NCI-H345 (cell line): ENCODE measurements at regions not wholly inside any gene's neighbourhood (a gene's known extent, or its start where the extent isn't known, plus 50 kb on each side); places are given as distances from the start of the nearest gene placed in this dataset.

Experiments
- DNase-seq: peaks from one replicate; lab custom pipeline; 2025; lab: John Stamatoyannopoulos, UW

DNA sequence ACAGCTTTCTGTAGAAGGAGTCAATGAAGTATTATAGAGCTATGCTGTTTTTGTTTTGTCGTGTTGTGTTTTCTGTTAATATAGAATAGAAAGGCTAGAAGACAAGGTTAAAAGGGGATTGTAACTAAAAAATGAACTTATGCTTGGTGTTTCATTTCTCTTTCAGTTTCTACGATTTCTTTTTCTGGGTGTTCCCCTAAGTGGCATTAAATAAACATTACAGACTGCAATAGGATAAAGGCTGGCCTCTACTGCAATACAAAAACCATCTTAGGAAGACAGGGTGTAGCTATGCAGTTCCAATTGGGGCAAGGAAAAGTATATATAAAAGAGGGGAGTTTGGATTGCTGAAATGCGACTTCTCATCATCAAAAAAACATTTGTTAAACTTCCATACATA, 1609.7 kb upstream of the ACVR2A start:
- DNase-seq, result no peak

DNA sequence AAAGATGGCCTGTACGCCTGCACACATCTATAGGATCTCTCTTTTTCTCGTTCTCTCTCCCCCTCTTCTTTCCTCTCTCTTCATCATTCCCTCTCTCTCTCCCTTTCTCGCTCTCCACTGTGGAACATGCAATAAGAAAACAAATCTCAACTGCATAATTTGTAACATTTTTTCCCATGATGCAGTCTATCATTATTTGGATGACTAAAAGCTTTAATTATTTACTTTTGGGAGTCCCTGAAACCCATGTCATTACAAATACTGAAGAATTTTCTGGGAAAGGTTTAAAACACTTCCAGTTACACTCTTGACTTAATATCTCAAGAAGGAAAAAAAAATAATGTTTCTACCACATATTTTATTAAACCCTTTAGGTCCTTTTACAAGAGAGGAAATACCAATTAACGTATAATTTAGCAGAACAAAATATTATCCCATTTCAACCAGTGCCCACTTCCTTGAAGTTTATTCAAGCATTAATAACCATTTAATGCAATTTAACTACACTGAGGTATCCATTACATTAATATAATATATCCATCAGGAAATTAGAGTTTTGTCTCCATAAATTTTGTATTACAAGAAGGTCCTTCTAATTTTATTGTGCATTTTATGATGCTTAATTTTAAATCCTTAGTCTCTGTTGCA, 1615.2 kb upstream of the ACVR2A start:
- no peak for DNase-seq

DNA sequence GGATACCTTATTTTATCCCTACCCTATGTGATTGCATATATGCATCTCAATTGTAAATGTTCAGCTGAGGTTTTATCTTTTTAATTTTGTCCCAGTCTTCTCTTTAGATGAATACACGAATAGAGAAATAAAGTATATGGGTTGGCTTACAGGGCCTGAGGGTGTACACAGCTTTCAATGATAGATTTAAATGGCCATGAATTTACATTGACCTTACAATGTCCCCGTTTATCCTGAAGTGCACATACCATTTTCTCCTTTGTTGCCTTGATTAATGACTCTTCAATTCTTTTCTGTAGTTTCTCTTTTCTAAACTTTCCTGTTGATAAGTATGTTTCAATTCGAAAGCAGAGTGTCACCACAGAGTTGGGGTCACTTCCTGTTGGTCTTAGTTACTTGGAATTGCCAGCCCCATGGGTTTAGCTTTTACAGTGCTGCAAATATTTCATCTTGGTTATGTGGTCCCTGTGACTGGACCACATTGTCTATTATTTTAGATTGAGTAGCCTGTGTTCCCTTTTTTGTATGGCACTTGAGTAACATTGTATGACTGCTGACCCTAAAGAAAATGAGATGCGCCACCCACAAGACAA, 1616.3 kb upstream of the ACVR2A start:
- no peak for DNase-seq

DNA sequence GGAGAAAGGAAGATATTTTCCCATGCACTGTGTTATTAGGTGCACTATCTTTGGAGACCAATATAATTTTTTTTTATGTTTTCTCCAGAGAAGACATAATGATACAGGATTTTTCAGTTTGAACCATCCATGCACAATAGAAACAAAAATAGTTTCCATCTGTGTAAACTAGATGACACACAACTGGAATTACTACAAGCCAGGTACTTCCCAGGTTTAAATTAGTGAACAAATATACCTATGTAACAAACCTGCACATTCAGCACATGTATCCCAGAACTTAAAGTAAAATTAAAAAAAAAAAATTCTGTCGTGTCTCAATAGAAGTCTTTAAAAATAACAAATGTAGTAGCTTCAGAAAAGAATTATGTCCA, 1616.8 kb upstream of the ACVR2A start:
- no peak for DNase-seq

DNA sequence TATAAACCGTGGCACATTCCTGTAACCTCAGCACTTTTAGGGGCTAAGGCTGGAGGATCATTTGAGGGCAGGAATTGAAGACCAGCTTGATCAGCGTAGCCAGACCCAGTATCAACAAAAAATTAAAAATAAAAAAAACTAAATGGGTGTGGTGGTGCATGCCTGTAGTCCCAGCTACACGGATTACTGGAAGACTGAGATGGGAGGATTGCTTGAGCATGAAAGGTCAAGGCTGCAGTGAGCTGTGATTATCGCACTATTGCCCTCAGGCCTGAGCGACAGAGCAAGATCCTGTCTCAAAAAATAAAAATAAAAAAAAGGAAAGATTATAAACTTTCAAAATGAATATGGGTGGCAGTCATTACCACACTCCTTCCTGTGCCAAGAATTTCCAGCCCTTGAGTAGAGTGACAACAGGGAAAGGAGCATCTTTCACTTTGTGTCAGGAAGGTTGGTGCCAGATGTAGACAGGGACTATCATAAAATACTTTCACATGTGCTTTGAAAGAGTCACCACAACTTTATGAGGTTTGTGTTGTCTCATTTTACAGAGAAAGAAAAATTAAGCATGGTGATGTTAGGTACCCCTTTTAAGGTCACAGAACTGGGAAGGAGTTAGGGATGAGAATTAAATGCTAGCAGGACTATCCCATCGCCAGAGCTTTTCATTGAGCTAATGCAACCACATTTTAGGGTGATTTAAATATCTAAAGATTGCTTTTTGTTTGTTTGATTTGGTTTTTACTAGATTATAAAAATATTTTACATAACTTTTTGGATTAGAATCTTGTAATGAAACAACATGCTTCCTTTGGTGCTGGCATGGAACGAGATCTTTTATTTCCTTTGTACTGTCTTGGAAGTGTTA, 1617.4 kb upstream of the ACVR2A start:
- no peak for DNase-seq

DNA sequence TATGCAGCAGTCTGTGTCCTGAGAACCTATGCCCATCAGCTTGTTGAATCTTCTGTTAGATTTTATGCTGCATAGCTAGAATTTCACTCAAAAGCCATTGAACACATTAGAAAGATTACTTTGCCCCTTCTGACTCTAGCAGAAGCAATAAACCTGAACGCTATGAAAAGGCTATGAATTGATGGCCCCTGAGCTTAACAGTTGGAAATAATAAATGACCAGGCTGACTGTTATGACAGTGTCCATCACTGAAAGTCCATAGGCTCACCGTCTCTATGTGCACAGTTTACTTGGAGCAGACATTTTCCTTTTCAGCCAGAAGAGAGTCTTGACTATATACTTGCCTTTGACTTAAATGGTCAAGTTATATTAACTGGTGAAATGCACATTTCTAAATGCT, 1618.8 kb upstream of the ACVR2A start:
- no peak for DNase-seq

DNA sequence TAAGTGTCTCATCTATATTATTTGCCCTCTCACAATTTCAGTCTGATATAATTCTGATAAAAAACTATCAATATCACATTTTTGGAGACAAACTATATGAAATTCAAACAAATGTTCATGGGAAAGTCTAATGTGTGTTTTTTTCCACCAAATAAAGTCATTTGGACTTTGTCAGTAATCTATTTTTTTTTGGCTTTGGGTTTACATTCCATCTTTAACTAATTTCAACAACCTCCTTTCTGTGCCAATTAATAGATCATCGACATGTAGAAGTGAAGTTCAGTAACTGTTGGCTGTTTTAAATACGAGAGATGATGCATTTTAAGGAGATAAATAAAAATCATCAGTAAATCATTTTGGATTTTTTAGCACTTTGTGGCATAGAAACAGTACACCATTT, 1623.0 kb upstream of the ACVR2A start:
- DNase-seq, result no peak

DNA sequence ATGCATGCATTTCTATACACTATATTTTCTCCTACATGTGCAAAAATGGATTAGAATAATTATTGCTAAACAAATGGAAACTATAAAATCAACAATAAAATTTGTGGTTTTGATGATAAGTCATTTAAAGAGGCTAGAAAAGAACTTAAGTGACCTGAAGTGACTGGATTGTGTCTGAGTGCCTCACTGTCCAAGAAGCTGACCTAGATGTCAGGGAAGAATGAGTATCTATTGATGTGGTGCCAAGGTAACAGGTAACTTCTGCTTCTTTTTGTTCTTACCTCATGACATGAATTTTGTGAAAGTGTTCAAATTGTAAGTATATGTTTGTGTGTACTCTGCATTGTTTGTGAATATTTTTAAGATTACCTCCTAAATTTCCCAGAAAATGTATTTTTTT, 1623.9 kb upstream of the ACVR2A start:
- no peak for DNase-seq

DNA sequence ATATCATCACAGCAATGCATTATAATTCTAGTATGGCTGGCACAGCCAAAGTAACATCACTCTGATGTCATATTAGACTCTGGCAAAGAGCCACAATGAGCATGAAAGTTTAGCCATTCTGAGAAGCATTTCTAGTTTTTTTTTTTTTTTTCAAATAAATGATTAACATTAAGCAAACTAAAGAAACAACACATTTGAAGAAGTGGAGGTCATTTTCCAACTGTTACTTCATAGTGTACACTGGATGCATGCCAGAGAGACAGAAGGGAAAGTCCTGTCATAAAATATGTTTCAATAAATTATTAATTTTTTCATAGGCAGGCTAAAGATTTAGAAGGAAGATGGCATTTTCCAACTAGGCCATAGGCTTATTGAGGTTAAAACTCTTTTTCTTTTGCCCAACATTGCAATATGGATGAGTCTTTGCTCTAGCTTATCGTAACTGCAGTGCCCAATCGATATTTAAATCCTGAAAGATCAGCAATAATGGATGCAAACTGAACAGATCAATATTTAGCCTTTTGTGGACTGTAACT, 1630.4 kb upstream of the ACVR2A start:
- DNase-seq, result no peak

DNA sequence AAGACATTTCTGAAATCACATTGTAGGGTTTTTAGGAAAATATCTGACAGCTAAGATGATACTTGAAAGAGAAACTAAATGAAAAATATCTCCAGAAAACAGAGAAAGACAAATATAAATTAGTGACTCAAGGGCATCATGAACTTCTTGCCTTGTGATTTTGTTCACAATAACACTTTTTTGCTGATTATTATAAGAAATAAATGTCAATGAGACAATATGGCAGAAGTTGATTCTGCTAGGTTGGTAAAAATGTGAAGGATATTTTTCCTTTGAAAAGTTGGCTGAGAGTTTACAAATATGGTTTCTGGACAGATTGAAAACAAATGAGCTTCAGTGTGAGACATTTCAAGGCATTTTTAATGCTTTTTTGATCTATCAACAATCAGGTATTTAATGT, 1631.2 kb upstream of the ACVR2A start:
- no peak for DNase-seq

DNA sequence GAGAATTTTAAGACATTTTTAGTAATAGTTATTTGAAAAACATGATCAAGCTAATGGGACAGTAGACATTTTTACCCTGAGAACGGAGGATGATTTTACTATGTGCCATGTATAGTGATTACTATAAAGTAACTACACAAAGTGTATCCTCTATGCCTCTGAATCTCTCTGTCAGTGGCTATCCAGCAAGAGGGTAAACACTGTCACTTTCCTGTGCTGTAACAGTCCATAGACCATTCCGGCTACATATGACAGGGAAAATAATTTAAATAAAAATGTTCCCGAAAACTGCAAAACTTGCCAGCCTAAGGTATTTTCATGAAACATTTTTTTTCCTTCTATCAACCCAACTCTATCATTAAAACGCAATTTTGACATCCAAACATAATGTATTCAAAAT, 1632.2 kb upstream of the ACVR2A start:
- DNase-seq, result no peak

DNA sequence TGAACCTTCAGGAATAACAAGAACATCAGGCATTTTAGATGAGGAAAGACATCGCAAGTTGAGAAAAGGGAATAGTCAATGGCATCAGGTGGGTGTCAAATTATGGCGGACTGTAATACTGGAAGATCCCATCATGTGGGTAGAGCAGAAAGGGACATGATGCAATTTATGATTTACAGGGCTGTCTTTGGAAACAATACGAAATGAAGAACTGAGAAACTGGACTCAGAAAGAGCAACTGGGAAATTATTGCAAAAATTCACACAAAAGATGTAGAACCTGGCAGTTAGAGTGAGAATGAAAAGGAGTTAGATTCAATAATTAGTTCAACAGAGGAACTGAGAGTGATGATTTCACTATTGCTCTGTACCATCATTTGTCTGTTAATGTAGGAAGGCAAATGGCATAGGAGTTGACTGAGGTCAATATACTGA, 1635.0 kb upstream of the ACVR2A start:
- no peak for DNase-seq

DNA sequence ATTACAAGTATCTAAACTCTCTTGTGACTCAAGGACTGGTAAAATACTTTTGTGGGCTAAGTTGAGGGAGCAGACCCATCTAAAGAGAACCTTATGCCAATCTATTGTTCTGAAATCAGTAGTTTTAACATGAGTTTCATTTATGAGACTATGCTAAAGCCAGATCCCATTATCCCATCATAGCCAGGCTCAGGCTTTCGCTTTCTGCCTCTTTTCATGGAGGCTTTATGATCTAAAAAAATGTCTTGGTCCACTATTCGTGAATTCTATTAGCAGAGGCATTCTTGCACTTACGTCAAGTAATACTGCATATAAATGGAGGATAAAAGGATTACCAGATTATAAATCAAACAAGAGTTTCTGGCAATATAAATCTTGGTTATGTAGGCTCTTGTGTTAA, 1636.9 kb upstream of the ACVR2A start:
- DNase-seq, result no peak

DNA sequence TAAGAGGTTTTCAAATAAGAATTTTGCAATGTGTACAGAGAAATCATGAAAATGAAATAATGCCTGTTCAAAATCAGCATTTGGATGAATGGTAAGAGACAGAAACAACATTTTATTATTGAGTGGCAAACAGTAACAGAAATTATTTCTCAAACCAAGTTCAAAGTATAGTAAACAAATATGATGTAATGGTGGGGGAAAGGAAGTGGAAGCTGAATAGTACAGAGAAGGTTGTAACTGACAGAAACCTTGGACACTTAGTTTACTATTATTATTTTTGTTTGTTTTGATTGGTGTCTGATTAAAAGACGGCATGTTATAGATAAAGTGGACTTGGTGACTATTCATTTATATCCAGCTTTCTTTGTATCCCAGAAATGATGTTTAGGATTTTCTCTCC, 1637.4 kb upstream of the ACVR2A start:
- DNase-seq, result no peak

DNA sequence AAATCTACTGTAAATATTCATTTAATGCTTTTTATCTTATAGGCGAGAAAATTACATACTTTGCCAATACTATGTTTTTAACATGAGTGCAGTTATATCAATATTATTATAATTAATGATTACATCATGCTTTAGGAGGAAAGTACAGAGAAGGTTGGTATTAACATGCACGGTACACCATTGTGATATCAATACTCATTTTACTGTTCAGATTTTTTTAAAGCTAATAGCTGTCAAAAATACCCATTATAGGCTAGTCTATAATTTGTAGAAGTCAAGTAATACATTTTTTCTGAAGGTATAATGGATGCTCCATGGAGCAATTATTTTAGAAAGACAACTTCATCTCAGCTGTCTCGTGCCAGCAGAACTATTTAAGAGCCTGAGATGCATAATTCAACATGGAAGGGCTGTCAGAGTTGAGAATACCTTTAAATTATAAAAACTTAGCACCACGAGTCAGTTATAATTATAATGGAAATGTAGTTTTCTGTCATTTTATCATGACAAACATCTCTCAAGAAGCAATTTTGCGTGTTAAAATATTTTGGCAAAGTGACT, 1641.7 kb upstream of the ACVR2A start:
- DNase-seq, result no peak

DNA sequence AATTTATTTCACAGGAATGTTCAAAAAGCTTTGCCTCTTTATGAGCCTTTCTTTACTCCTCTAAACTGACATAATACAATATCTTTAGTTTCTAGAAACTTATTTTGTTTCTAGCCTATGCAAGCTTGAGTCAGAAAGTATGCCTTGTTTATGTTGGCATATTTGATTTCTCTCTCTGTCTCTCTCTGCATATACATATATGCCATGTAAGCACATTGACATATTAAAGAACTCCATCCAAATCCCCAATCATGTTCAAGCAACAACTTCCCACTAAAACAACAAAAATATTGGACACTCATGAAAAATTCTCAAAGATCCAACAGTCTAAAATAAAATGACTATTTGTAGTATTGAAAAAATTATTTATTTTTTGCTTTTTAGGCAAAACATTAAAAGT, 1651.2 kb upstream of the ACVR2A start:
- no peak for DNase-seq

DNA sequence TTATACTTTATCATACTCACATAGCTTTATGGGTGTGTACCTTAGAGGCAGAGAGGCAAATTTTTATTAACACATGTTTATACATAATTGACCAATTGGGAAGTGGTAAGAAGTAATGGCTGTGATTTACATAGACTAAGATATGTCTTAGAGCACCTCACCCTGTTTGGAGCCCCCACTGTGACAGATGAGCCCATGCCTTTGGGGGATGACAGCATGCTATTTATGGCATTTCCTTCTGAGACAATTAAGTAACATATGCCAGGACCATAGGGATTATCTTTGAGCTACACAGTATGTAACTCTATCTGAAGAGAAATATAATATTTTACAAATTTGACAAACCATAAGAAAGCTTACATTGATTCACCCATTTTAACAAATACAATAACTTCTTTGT, 1655.3 kb upstream of the ACVR2A start:
- DNase-seq, result no peak

DNA sequence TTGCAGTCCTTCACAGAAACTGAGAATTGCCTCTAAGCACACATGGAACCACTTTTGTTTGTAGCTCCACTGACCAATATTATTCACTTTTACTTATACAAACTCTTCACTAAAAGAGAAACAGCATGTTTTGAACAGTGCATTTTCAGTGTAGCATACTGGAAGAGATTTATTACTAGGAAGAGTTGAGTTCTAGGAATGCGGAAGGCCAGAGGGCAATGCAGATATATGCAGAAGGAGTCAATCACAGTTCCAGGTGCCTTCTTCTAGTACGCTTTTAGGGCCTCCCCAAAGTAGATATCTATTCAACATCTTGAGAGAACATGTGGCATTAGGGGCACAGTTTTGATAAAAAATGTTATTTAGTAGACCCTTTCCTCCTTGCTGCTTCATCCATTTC, 1654.0 kb upstream of the ZEB2 start:
- no peak for DNase-seq

DNA sequence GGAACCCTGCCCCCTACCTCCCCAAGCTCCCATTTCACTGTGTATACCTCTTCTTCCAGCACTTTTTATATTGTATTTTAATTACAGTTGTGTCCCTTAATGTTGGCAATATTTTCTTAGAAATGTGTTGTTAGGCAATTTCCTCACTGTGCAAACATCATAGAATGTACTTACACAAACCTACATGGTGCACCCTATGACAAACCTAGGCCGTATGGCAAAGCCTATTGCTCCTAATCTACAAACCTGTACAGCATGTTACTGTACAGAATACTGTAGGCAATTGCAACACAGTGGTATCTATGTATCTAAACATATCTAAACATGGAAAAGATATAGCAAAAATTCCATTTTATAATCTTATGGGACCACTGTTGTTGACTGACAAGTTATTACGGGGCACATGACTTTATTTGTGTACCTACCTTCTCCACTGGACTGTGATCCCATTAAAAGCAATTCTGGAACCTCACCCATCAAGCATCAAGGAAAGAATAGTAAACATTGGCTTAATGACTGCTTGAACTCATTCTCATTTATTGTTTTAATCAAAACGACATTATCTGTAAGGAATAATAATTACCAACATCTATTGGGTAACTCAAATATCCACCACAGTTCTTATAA, 1641.5 kb upstream of the ZEB2 start:
- no peak for DNase-seq

DNA sequence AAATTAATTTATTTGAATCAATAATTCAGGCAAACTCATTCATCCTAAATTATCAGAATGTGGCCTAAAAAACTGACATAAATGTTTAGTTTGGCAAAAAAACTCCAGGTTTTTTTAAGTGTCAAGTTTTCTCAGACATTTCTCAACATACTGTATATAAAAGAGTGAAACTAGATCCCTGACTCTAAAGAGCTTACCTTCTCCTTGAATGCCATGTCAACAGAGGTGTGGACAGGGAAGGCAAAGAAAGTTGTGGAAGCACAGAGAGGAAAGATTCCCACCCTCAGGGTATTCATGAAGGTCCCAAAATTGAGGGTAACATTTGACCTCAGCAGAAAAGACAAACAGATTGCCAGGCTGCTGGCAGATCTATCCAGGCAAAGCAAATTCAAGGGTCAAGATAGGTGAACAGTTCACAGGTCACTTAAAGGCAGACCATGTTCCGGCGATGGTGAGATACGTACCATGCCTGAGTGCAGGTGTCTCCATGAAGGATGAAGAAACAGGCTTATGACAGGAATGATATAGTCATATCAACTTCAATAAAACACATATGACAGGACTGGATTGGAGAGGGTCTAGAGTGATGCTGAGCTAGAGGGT, 1638.3 kb upstream of the ZEB2 start:
- DNase-seq, result no peak

DNA sequence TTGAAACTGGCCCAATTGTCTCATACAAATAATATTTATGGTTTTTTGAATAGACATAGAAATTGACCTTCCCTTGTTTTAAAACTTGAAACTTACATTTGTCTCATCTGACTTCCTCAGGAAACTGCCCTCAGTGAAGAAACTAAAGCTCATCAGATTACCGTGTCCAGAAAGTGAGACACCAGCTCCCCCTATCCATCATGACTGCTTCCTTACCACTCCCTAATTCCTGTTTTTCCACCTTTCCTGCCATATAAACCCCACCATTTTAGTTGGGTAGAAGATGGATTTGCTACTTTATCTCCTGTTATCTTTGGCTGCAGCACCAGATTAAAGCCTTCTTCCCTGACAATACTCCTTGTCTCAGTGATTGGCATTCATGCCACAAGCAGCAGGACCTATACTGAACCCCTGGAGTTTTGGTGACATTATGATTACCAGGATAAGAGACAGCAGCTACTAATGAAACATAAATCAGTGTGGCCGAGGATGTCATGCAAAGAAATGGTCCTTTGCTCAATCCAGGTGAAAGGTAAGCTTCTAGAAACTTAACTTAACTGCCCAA, 1627.6 kb upstream of the ZEB2 start:
- no peak for DNase-seq

DNA sequence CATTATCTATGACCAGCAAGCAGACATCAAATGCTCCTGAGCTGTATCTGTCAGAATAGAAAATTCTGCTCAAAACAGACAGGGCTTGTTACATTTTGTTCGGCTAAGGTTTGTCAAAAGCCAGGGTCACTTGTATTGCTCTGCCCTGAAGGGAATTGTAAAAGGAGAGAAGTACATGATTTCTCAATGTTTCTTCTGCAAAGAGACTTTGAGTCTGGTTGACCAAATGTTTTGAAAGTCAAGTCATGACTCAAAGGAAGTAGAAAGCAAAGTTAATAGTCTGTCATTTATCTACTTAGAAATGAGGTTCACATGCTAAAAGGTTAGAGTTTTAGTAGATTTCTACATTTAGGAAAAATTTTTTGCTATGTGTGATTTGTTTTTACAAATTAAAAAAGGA, 1624.1 kb upstream of the ZEB2 start:
- DNase-seq, result no peak
